Epithelial cell of proximal tubule (primary cell): ENCODE measurements at regions not wholly inside any gene's neighbourhood (a gene's known extent, or its start where the extent isn't known, plus 50 kb on each side); places are given as distances from the start of the nearest gene placed in this dataset.

ENCODE experiments used
- DNase-seq: peaks from one replicate; pipeline ENCODE4 v3.0.0-alpha.2; 2011; ENCODE audit warnings: low read depth
- H3K4me3 ChIP-seq: 2 replicates; pipeline ENCODE4 v1.5.1; 2011; ENCODE audit warnings: low read depth, mild to moderate bottlenecking, low read length
- TF ChIP-seq, protein P1 (sequence below): conservative IDR thresholded peaks from 2 replicates; pipeline ENCODE4 v1.5.1; 2012; ENCODE audit warnings: low read depth, mild to moderate bottlenecking, low read length

GRCh38 chrX:18051690-18052089 is 169.0 kb downstream of the BEND2 start:
- TF ChIP-seq, protein P1, sequence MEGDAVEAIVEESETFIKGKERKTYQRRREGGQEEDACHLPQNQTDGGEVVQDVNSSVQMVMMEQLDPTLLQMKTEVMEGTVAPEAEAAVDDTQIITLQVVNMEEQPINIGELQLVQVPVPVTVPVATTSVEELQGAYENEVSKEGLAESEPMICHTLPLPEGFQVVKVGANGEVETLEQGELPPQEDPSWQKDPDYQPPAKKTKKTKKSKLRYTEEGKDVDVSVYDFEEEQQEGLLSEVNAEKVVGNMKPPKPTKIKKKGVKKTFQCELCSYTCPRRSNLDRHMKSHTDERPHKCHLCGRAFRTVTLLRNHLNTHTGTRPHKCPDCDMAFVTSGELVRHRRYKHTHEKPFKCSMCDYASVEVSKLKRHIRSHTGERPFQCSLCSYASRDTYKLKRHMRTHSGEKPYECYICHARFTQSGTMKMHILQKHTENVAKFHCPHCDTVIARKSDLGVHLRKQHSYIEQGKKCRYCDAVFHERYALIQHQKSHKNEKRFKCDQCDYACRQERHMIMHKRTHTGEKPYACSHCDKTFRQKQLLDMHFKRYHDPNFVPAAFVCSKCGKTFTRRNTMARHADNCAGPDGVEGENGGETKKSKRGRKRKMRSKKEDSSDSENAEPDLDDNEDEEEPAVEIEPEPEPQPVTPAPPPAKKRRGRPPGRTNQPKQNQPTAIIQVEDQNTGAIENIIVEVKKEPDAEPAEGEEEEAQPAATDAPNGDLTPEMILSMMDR = no peak
- no peak overlapping the region for H3K4me3 ChIP-seq
- DNase-seq = no peak

GRCh38 chrX:18047491-18047890 is 173.2 kb downstream of the BEND2 start:
- H3K4me3 ChIP-seq = no peak overlapping the region
- DNase-seq = no peak
- TF ChIP-seq, protein P1 = no peak

- TF ChIP-seq, protein P1 = no peak
- no peak overlapping the region for H3K4me3 ChIP-seq
- no peak for DNase-seq
Measured at GRCh38 chrX:18045436-18045835, 175.2 kb downstream of the BEND2 start.

DNA sequence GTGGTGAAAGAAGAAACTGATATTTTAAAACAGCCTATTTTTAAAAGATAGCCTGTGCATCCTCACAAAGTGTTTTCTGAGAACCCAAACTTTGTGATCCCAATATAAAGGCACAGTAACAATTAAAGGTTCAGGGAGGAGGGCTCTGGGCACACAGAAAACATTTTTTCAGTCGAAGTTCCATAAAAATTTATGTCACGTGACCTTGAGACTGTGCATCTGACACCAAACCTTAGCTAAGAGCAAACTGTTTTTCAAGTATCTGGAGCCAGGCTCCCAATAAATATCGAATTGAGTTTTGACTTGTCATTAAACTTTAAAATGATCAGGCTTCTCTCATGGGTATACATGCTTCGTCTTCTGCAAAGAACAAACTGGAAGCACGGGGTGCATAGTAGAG is 177.9 kb downstream of the BEND2 start:
- TF ChIP-seq, protein P1 = no peak

GRCh38 chrX:18041656-18042055 is 179.0 kb downstream of the BEND2 start:
- no peak for DNase-seq
- H3K4me3 ChIP-seq = no peak overlapping the region
- TF ChIP-seq, protein P1 = no peak

More for the DNA sequence above, 177.9 kb downstream of the BEND2 start:
- DNase-seq = no peak
- H3K4me3 ChIP-seq = no peak overlapping the region

DNA sequence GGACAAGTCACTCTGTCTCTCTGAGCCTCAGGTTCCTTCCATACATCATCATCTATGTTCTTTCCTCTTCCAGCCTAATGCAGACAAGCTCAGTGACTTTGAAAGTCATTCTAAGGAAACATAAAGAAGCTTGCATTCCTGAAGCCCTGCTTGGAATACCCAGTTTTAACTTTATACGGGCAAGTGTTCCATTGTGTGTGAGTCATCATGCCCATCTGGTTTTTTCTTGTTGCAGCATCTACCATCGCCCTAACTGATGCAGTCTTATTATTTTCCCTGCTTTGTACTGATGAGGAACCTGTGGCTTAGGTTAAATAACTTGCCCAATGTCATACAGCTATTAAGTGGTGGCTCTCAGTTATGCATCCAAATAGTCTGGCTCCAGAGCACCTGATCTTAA is 177.9 kb upstream of the RAI2 start:
- TF ChIP-seq, protein P1 = no peak
- no peak for DNase-seq
- no peak overlapping the region for H3K4me3 ChIP-seq

DNA sequence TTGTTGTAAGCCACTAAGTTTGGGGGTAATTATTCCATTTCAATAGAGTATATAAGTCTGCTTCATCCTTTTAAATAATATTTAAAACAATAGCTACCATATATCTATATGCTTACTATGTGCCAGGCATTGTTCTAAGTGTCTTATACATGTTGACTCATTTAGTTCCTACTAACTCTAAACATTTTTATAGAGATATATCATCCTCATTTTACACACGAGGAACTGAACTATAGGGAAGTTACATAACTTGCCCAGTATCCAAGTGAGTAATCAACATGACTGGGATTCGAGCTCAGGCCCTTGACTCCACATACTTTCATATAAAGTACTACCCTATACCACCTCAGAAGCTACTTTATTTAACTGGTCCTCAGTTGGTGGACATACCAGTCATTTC is 175.3 kb upstream of the RAI2 start:
- H3K4me3 ChIP-seq = no peak overlapping the region
- TF ChIP-seq, protein P1 = no peak
- no peak for DNase-seq
